Loucy (cell line): ENCODE measurements at regions not wholly inside any gene's neighbourhood (a gene's known extent, or its start where the extent isn't known, plus 50 kb on each side); places are given as distances from the start of the nearest gene placed in this dataset.

Experiments used
- EZH2phosphoT487 ChIP-seq: fragments of 200-600 bp; IDR thresholded peaks from 2 replicates; pipeline ENCODE4 v1.6.1; 2018; ENCODE audit warnings: antibody characterized with exemption, mild to moderate bottlenecking, moderate library complexity, borderline replicate concordance
- TF ChIP-seq, protein P1 (sequence below): fragments of 200-600 bp; sonication (generic); conservative IDR thresholded peaks from 2 replicates; pipeline ENCODE4 v1.5.1; 2014; ENCODE audit warnings: mild to moderate bottlenecking, antibody characterized with exemption, low read length

DNA sequence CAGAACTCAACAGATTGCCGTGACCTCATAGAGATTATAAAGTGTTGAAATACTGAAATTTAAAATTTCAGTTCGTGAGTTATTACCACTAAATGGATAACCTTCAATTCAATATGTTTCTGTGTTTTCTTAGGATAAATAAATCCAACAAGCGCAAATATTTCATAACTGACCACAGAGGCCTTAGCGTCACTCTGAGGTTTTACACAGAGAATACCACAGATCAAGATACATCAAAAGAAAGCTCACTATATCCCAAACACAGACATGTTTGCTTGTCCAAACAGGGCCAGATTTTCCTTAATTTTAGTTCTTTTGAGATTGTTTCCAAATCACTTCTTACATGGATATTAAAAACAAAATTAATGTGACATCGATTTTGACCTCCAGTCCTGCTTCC lies 235.8 kb downstream of the EFNB2 start:
- TF ChIP-seq, protein P1, sequence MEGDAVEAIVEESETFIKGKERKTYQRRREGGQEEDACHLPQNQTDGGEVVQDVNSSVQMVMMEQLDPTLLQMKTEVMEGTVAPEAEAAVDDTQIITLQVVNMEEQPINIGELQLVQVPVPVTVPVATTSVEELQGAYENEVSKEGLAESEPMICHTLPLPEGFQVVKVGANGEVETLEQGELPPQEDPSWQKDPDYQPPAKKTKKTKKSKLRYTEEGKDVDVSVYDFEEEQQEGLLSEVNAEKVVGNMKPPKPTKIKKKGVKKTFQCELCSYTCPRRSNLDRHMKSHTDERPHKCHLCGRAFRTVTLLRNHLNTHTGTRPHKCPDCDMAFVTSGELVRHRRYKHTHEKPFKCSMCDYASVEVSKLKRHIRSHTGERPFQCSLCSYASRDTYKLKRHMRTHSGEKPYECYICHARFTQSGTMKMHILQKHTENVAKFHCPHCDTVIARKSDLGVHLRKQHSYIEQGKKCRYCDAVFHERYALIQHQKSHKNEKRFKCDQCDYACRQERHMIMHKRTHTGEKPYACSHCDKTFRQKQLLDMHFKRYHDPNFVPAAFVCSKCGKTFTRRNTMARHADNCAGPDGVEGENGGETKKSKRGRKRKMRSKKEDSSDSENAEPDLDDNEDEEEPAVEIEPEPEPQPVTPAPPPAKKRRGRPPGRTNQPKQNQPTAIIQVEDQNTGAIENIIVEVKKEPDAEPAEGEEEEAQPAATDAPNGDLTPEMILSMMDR, result no peak
- no peak for TF ChIP-seq EZH2phosphoT487
